SK-N-SH (cell line): ENCODE measurements at regions not wholly inside any gene's neighbourhood (a gene's known extent, or its start where the extent isn't known, plus 50 kb on each side); places are given as distances from the start of the nearest gene placed in this dataset.

Source experiments
- MXI1 ChIP-seq: IDR thresholded peaks from 2 replicates; pipeline ENCODE4 v1.6.1; 2012; ENCODE audit warnings: mild to moderate bottlenecking, low read depth, low read length, improper control_type of control experiment
- NFIC ChIP-seq: IDR thresholded peaks from 2 replicates; pipeline ENCODE4 v1.4.0; 2012; ENCODE audit warnings: borderline replicate concordance
- TEAD4 ChIP-seq: IDR thresholded peaks from 2 replicates; pipeline ENCODE4 v1.4.0; 2012; ENCODE audit warnings: mild to moderate bottlenecking, borderline replicate concordance; ENCODE audit not compliant: insufficient read depth
- TF ChIP-seq, protein P1 (sequence below): IDR thresholded peaks from 2 replicates; pipeline ENCODE4; 2012
- TF ChIP-seq, protein P2 (sequence below): fragments of 200-600 bp; sonication (generic); IDR thresholded peaks from 2 replicates; pipeline ENCODE4 v1.6.1; 2017; ENCODE audit warnings: antibody characterized with exemption, mild to moderate bottlenecking, moderate library complexity

DNA sequence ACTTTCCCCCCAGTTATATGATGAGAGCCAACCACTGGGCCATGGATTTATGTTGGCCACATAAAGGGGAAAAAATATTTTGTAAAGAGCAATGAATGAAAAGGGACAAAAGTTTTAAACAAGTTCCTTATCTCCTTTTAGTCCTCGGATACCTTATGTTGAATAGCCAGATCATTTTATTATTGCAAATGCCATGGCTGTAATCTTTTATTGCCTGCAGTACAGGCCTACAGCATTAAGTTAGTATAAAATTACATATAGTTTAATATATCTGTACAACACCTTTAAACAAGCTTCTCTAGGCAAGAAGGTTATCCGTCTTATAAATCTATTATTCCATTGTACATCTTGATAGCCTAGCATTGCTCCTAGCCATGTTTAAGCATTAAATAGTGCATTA is 93.9 kb upstream of the SLC35B3 start:
- TF ChIP-seq, protein P1, sequence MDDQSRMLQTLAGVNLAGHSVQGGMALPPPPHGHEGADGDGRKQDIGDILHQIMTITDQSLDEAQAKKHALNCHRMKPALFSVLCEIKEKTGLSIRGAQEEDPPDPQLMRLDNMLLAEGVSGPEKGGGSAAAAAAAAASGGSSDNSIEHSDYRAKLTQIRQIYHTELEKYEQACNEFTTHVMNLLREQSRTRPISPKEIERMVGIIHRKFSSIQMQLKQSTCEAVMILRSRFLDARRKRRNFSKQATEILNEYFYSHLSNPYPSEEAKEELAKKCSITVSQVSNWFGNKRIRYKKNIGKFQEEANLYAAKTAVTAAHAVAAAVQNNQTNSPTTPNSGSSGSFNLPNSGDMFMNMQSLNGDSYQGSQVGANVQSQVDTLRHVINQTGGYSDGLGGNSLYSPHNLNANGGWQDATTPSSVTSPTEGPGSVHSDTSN, result no peak
- TF ChIP-seq NFIC (no peak), TEAD4 (no peak), MXI1 (no peak)
- TF ChIP-seq, protein P2, sequence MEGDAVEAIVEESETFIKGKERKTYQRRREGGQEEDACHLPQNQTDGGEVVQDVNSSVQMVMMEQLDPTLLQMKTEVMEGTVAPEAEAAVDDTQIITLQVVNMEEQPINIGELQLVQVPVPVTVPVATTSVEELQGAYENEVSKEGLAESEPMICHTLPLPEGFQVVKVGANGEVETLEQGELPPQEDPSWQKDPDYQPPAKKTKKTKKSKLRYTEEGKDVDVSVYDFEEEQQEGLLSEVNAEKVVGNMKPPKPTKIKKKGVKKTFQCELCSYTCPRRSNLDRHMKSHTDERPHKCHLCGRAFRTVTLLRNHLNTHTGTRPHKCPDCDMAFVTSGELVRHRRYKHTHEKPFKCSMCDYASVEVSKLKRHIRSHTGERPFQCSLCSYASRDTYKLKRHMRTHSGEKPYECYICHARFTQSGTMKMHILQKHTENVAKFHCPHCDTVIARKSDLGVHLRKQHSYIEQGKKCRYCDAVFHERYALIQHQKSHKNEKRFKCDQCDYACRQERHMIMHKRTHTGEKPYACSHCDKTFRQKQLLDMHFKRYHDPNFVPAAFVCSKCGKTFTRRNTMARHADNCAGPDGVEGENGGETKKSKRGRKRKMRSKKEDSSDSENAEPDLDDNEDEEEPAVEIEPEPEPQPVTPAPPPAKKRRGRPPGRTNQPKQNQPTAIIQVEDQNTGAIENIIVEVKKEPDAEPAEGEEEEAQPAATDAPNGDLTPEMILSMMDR, result no peak
